H1 (cell line): ENCODE measurements at regions not wholly inside any gene's neighbourhood (a gene's known extent, or its start where the extent isn't known, plus 50 kb on each side); places are given as distances from the start of the nearest gene placed in this dataset.

ENCODE experiments used
- CHD1 ChIP-seq: IDR thresholded peaks from 2 replicates; pipeline ENCODE4 v1.6.1; 2012; ENCODE audit warnings: low read depth, low read length, improper control_type of control experiment
- EP300 ChIP-seq, 2 experiments: IDR thresholded peaks; 1 replicate in 1 of 2; 2 replicates in 1 of 2; pipeline ENCODE4 v1.6.1; 2011 to 2012; ENCODE audit warnings: low read depth in 2 of 2, low read length in 2 of 2, mild to moderate bottlenecking in 2 of 2, borderline replicate concordance in 1 of 2, inconsistent platforms in 1 of 2, moderate library complexity in 1 of 2
- EZH2 ChIP-seq: fragments of 200-600 bp; sonication (generic); IDR thresholded peaks from 2 replicates; pipeline ENCODE4 v1.7.1; 2012; ENCODE audit warnings: low read depth, mild to moderate bottlenecking, moderate library complexity, low read length, inconsistent platforms; ENCODE audit not compliant: severe bottlenecking
- GABPA ChIP-seq: IDR thresholded peaks from 2 replicates; pipeline ENCODE4 v1.6.1; 2011; ENCODE audit warnings: mild to moderate bottlenecking, low read length, moderate library complexity, borderline replicate concordance; ENCODE audit not compliant: insufficient read depth
- JUN ChIP-seq: IDR thresholded peaks from 2 replicates; pipeline ENCODE4 v1.6.1; 2011; ENCODE audit warnings: low read depth, mild to moderate bottlenecking, improper control_type of control experiment, low read length
- NANOG ChIP-seq: IDR thresholded peaks from 2 replicates; pipeline ENCODE4 v1.6.1; 2011; ENCODE audit warnings: low read length, low read depth, mild to moderate bottlenecking, inconsistent platforms; ENCODE audit not compliant: insufficient read depth, poor library complexity, severe bottlenecking
- PHF8 ChIP-seq: fragments of 200-600 bp; sonication (generic); conservative IDR thresholded peaks from 2 replicates; pipeline ENCODE4 v1.7.1; 2012; ENCODE audit warnings: low read depth, mild to moderate bottlenecking, inconsistent platforms, low read length, moderate library complexity
- POLR2A ChIP-seq, 2 experiments: IDR thresholded peaks; 1 replicate in 1 of 2; 2 replicates in 1 of 2; pipeline ENCODE4 v1.6.1; 2011; ENCODE audit warnings: low read depth in 2 of 2, low read length in 2 of 2, mild to moderate bottlenecking in 2 of 2; ENCODE audit errors: control extremely low read depth in 1 of 2
- POLR2AphosphoS5 ChIP-seq: IDR thresholded peaks from 2 replicates; pipeline ENCODE4 v1.6.1; 2011; ENCODE audit warnings: low read depth, low read length
- RBBP5 ChIP-seq: IDR thresholded peaks from 2 replicates; pipeline ENCODE4 v1.7.1; 2012; ENCODE audit warnings: low read depth, mild to moderate bottlenecking, inconsistent platforms, low read length, moderate library complexity, borderline replicate concordance
- RFX5 ChIP-seq: IDR thresholded peaks from 2 replicates; pipeline ENCODE4 v1.6.1; 2011; ENCODE audit warnings: low read depth, low read length, improper control_type of control experiment, borderline replicate concordance
- RNF2 ChIP-seq: fragments of 200-900, 300-1000 bp; sonication (generic); IDR thresholded peaks from 2 replicates; pipeline ENCODE4 v1.7.1; 2016; ENCODE audit warnings: borderline replicate concordance, low read depth, mild to moderate bottlenecking, antibody characterized with exemption, low read length; ENCODE audit not compliant: poor library complexity, severe bottlenecking; ENCODE audit errors: missing control alignments
- ZNF274 ChIP-seq: IDR thresholded peaks from 2 replicates; pipeline ENCODE4 v1.7.0; 2012; ENCODE audit warnings: low read length, borderline replicate concordance; ENCODE audit errors: extremely low read depth
- TF ChIP-seq, protein P1 (sequence below), 3 experiments: IDR thresholded peaks; 1 replicate in 2 of 3; 2 replicates in 1 of 3; pipeline versions ENCODE4 v1.5.1 to v1.6.1; 2011; ENCODE audit warnings: low read length in 3 of 3, mild to moderate bottlenecking in 3 of 3, inconsistent platforms in 2 of 3, low read depth in 1 of 3, moderate library complexity in 1 of 3; ENCODE audit not compliant: insufficient read depth in 1 of 3; ENCODE audit errors: control extremely low read depth in 1 of 3

DNA sequence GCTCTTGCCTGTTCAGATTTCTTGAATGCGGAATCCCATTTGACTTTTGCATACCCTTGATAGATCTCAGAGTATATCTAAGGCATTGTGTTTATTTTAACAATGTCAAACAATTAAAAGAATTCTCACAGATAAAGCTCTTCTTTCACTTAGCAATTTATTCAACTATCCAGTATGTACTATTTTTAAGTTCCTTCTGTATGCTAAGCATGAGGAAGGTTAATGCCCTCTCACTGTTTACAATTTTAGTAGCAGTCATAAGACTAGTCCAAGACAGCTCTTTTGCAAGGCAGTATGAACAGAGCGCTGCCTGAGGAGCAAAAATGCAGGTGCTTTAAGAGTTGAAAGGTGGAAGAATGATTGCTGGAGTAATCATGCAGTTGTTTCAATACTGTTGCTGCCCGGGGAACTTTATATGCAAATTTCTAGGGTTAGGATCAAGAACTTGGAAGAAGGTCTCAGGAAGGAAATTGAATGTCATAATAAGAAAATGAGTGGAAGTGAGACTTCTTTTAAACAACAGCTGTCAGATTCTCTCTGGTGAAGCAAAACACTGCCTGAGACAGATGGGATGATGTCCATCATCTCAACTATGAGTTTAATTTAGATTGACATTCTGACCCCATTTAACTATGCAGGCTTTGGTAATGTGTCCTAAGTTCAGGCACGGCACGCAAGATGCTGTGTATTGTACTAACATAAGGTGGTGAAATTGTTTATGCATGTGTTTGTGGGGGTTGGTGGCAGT lies 1303.5 kb upstream of the CITED2 start:
- TF ChIP-seq, protein P1, sequence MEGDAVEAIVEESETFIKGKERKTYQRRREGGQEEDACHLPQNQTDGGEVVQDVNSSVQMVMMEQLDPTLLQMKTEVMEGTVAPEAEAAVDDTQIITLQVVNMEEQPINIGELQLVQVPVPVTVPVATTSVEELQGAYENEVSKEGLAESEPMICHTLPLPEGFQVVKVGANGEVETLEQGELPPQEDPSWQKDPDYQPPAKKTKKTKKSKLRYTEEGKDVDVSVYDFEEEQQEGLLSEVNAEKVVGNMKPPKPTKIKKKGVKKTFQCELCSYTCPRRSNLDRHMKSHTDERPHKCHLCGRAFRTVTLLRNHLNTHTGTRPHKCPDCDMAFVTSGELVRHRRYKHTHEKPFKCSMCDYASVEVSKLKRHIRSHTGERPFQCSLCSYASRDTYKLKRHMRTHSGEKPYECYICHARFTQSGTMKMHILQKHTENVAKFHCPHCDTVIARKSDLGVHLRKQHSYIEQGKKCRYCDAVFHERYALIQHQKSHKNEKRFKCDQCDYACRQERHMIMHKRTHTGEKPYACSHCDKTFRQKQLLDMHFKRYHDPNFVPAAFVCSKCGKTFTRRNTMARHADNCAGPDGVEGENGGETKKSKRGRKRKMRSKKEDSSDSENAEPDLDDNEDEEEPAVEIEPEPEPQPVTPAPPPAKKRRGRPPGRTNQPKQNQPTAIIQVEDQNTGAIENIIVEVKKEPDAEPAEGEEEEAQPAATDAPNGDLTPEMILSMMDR (IDR thresholded peaks at IDR 0.05; ENCODE audit: control extremely low read depth in 1 of 3, insufficient read depth in 1 of 3, low read depth in 1 of 3, low read length in 3 of 3), result no peak
- TF ChIP-seq RNF2 (no peak), EP300 (IDR thresholded peaks at IDR 0.05; ENCODE audit: borderline replicate concordance in 1 of 2, low read depth in 2 of 2, low read length in 2 of 2) (no peak), JUN (no peak), ZNF274 (no peak), POLR2AphosphoS5 (no peak), EZH2 (no peak), NANOG (no peak), POLR2A (IDR thresholded peaks at IDR 0.05; ENCODE audit: control extremely low read depth in 1 of 2, low read depth in 2 of 2, low read length in 2 of 2) (no peak), RBBP5 (no peak), PHF8 (no peak), GABPA (no peak), CHD1 (no peak), RFX5 (no peak)
